ENCODE measurements at regions not wholly inside any gene's neighbourhood (a gene's known extent, or its start where the extent isn't known, plus 50 kb on each side); places are given as distances from the start of the nearest gene placed in this dataset.

- Histone ChIP-seq H3K4me3 (no peak overlapping the region), H3K27ac (no peak overlapping the region), H3K9me2 (ENCODE audit: insufficient read depth) (no peaks in the 10 kb centered on the region), H3K9me3 (ENCODE audit: insufficient read depth, low read depth) (no peaks in the 10 kb centered on the region), H3K4me2 (no peak overlapping the region), H3K27me3 (ENCODE audit: insufficient read depth, low read depth) (peaks cover 19% of the 10 kb centered on the region), H2AFZ (no peak overlapping the region), H3K79me2 (ENCODE audit: low read depth) (no peaks in the 10 kb centered on the region), H3K4me1 (replicated peaks; ENCODE audit: insufficient read depth) (no peaks in the 10 kb centered on the region), H3K36me3 (ENCODE audit: low read depth) (no peaks in the 10 kb centered on the region), H3F3A (ENCODE audit: insufficient read depth, low read depth) (no peaks in the 10 kb centered on the region), H4K20me1 (ENCODE audit: insufficient read depth) (no peaks in the 10 kb centered on the region)
- TF ChIP-seq EZH2 (IDR thresholded peaks at IDR 0.05; ENCODE audit: low read depth) (no peak), CTCF (conservative IDR thresholded peaks at IDR 0.05) (no peak)
- CTCF ChIA-PET: no interaction called here
- POLR2A ChIA-PET (ENCODE audit: unreplicated experiment): no interaction called here
- DNase-seq: no peak
- BruUV-seq (replicated peaks): no TSS peak
- intact Hi-C loops (cut with micrococcal nuclease; ENCODE audit: unreplicated experiment): no loop called here
These were observed 166.4 kb upstream of the PROK2 start for GRCh38 chr3:71951361-71951760.

GRCh38 chr3:71949442-71949841, 164.5 kb upstream of the PROK2 start:
- BruUV-seq (replicated peaks): no TSS peak
- Histone ChIP-seq H2AFZ (no peak overlapping the region), H3K9me2 (ENCODE audit: insufficient read depth) (no peaks in the 10 kb centered on the region), H3K27ac (no peak overlapping the region), H3K9me3 (ENCODE audit: insufficient read depth, low read depth) (no peaks in the 10 kb centered on the region), H3K27me3 (ENCODE audit: insufficient read depth, low read depth) (peaks cover 19% of the 10 kb centered on the region), H3K36me3 (ENCODE audit: low read depth) (no peaks in the 10 kb centered on the region), H3K4me3 (no peak overlapping the region), H3K4me2 (no peak overlapping the region), H3F3A (ENCODE audit: insufficient read depth, low read depth) (no peaks in the 10 kb centered on the region), H3K4me1 (replicated peaks; ENCODE audit: insufficient read depth) (no peaks in the 10 kb centered on the region), H3K79me2 (ENCODE audit: low read depth) (no peaks in the 10 kb centered on the region), H4K20me1 (ENCODE audit: insufficient read depth) (no peaks in the 10 kb centered on the region)
- ChIA-PET CTCF (no interaction called here), POLR2A (ENCODE audit: unreplicated experiment) (interaction anchor here (0.7 kb wide), 1 partner anchor 820 kb away, joined by 3 read pairs; no protein-coding TSS in a partner anchor)
- intact Hi-C loops (cut with micrococcal nuclease; ENCODE audit: unreplicated experiment): no loop called here
- TF ChIP-seq EZH2 (IDR thresholded peaks at IDR 0.05; ENCODE audit: low read depth) (no peak), CTCF (conservative IDR thresholded peaks at IDR 0.05) (no peak)
- DNase-seq: no peak

DNA sequence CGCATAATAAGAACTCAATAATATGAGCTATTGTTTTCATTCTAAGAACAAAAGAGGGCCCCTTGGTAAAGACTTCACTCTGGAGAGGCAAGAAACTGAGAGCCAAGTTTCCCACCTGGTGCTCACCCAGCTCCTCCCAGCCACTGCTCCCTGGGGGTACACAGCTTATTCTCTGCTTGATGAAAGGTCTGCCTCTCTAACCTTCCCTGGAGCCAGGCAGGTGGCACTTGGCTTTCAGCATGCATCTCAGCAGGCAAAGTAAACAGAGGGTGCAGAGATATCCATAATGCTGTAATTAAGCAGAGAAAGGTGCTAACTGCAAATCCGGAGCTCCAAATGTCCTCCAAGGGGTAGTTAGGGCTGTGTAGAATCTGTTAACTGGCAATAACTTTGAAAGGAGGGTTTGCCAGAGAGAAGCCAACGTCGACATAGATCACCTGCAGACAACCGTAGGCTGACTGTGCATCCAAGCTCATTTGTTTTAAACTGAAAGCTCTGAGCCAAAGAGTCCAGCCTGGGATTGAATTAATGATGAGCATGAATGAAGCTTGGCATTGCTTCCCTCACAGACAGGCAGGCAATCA, 159.6 kb upstream of the PROK2 start:
- H3K27ac ChIP-seq: no peak overlapping the region
- H3K4me3 ChIP-seq: no peak overlapping the region
- no peak for DNase-seq
- no peak for TF ChIP-seq EZH2 (IDR thresholded peaks at IDR 0.05; ENCODE audit: low read depth)
- TF ChIP-seq CTCF (conservative IDR thresholded peaks at IDR 0.05): no peak
- H3K9me3 ChIP-seq (ENCODE audit: insufficient read depth, low read depth): no peaks in the 10 kb centered on the region
- peaks cover 18% of the 10 kb centered on the region for H3K27me3 ChIP-seq (ENCODE audit: insufficient read depth, low read depth)
- no peaks in the 10 kb centered on the region for H4K20me1 ChIP-seq (ENCODE audit: insufficient read depth)
- no TSS peak for BruUV-seq (replicated peaks)
- H3F3A ChIP-seq (ENCODE audit: insufficient read depth, low read depth): no peaks in the 10 kb centered on the region
- no peaks in the 10 kb centered on the region for H3K4me1 ChIP-seq (replicated peaks; ENCODE audit: insufficient read depth)
- H3K4me2 ChIP-seq: no peak overlapping the region
- intact Hi-C loops (cut with micrococcal nuclease; ENCODE audit: unreplicated experiment): no loop called here
- POLR2A ChIA-PET (ENCODE audit: unreplicated experiment): no interaction called here
- no peaks in the 10 kb centered on the region for H3K36me3 ChIP-seq (ENCODE audit: low read depth)
- H3K79me2 ChIP-seq (ENCODE audit: low read depth): no peaks in the 10 kb centered on the region
- H3K9me2 ChIP-seq (ENCODE audit: insufficient read depth): no peaks in the 10 kb centered on the region
- CTCF ChIA-PET: no interaction called here
- no peak overlapping the region for H2AFZ ChIP-seq
